C4-2B (cell line): ENCODE measurements at regions not wholly inside any gene's neighbourhood (a gene's known extent, or its start where the extent isn't known, plus 50 kb on each side); places are given as distances from the start of the nearest gene placed in this dataset.

Experiments used
- H3K27ac ChIP-seq: fragments of 450-650 bp; 2 replicates; pipeline ENCODE4 v1.5.1; 2017
- ZFX ChIP-seq: fragments of 450-650 bp; IDR thresholded peaks from 2 replicates; pipeline ENCODE4 v1.6.1; 2017
- TF ChIP-seq, protein P1 (sequence below): fragments of 450-650 bp; conservative IDR thresholded peaks from 2 replicates; pipeline ENCODE4 v1.5.1; 2017; ENCODE audit warnings: mild to moderate bottlenecking

DNA sequence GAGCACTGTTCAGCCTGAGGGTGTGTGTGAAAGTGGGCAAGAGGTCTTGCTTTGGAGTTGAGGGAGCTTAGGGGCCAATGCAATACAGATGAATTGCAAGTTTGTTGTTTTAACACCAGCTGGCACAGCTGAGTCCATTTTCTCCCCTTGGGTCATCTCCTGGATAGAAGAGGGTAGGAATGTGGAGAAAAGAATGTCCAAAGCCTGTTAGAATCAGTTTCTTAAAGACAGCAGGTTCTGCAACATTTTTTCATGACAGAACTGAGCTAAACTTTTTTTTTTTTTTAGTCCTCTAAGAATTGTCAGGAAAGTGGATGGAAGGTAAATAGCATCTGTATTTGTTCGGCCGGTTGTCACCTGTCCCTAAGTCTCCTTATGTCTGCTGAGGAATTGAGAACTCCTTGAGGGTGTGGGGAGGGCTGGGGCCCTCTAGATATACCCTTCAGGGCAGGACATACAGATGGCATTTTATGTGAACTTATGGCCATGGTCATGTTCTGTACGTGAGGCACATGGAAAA, 211.1 kb upstream of the CADM1 start:
- no peak overlapping the region for H3K27ac ChIP-seq
- TF ChIP-seq, protein P1, sequence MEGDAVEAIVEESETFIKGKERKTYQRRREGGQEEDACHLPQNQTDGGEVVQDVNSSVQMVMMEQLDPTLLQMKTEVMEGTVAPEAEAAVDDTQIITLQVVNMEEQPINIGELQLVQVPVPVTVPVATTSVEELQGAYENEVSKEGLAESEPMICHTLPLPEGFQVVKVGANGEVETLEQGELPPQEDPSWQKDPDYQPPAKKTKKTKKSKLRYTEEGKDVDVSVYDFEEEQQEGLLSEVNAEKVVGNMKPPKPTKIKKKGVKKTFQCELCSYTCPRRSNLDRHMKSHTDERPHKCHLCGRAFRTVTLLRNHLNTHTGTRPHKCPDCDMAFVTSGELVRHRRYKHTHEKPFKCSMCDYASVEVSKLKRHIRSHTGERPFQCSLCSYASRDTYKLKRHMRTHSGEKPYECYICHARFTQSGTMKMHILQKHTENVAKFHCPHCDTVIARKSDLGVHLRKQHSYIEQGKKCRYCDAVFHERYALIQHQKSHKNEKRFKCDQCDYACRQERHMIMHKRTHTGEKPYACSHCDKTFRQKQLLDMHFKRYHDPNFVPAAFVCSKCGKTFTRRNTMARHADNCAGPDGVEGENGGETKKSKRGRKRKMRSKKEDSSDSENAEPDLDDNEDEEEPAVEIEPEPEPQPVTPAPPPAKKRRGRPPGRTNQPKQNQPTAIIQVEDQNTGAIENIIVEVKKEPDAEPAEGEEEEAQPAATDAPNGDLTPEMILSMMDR = no peak
- TF ChIP-seq ZFX = no peak

GRCh38 chr11:115712296-115712695, 208.1 kb upstream of the CADM1 start:
- H3K27ac ChIP-seq = no peak overlapping the region
- no peak for TF ChIP-seq ZFX
- TF ChIP-seq, protein P1 = no peak

GRCh38 chr11:115710980-115711379, 206.8 kb upstream of the CADM1 start:
- TF ChIP-seq ZFX = no peak
- no peak overlapping the region for H3K27ac ChIP-seq

- no peak overlapping the region for H3K27ac ChIP-seq
- TF ChIP-seq ZFX = no peak
- TF ChIP-seq, protein P1 = no peak
Measured at GRCh38 chr11:115710426-115710825, 206.2 kb upstream of the CADM1 start.

DNA sequence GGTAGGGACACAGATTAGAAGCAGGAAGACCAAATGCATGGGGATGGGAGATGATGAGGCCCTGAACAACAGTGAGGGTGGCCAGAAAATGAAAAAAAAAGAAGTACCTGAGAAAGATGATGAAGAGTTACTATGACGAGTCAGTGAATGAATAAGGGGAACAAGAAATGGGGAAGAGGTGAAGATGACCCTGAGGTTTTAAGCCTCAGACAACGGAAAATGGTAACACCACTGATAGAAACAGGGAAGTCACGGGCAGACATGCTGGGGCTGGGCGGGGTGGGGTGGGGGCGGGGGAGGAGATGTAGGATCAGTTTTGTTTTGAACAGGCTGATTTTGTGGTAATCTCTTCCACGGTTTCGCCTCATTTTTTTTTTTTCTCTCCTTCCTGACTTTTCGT, 205.1 kb upstream of the CADM1 start:
- no peak for TF ChIP-seq ZFX
- TF ChIP-seq, protein P1 = no peak
- H3K27ac ChIP-seq = no peak overlapping the region

DNA sequence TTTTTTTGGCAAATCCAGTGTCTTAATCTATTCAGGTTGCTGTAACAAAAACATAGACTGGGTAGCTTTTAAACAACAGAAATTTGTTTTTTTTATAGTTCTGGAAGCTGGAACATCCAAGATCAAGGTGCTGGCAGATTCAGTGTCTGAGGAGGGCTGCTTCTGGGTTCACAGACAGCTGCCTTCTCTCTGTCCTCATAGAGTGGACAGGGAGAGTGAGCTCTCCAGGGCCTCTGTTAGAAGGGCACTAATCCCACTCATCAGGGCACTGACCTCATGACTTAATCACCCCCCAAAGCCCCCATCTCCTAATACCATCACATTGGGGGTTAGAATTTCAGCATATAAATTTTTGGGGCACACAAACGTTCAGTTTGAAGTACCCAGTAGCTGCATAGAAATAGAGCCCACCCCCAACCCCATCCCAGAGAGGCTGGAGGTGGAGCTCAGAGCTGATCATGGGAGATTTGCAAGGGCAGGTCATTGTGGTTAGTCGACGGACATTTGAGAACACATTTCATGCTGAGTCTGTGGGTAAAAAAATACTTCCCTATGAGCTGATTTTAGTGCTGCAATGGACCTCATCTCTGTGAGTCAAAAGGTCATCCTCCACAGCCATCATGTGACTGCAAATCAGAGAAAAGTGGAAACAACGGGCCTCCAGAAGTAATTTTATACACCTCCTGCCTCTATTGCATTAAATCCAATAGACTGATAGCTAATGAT, 203.1 kb upstream of the CADM1 start:
- TF ChIP-seq, protein P1 = no peak
- no peak for TF ChIP-seq ZFX
- H3K27ac ChIP-seq = no peak overlapping the region

DNA sequence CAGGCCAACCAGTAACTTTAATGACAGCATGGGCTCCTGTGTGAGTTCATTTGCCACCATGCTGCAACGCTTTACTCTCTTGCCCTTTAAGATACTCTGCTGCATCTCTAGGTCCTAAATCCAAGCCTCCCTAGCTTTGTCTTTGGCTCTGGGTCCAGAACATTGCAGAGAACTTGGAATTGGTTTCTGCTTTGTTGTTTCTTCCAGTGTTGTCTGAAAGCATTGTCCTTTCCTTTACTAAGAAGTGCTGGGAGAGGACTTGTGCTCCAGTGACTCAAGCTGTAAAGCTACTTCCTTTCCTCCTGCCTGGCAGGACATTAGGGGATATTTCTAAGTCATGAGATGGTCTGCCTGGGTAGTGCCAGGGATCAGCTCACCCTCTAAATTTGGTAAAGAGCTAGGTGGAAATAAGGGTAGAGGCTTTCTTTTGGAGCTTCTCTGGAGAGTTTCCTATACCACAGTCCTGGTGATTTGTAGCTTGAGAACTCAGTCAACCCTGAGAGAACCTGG, 202.5 kb upstream of the CADM1 start:
- TF ChIP-seq, protein P1 = no peak
- no peak for TF ChIP-seq ZFX
- H3K27ac ChIP-seq = no peak overlapping the region

DNA sequence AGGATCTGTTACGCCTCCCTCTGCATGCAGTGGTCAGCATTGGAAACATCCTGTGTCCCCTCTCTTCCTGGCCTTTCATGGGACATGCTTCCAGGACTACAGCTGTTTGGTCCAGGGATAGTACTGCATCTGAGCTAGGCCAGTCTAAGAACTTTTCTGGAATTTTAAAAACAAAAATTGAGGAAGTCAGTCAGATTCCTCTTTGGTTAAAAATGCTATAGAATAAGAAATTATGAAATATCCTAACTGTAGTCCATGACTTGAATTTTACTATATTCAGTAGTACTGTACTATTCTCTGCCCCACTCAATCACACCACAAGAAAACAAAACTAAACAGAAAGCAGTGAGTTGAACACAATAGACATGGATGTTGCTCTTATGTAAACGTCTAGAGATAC, 201.0 kb upstream of the CADM1 start:
- TF ChIP-seq ZFX = no peak
- H3K27ac ChIP-seq = no peak overlapping the region
